Heart left ventricle (tissue), 16 donors: ENCODE measurements at regions not wholly inside any gene's neighbourhood (a gene's known extent, or its start where the extent isn't known, plus 50 kb on each side); places are given as distances from the start of the nearest gene placed in this dataset.

Experiments used
- ATAC-seq, 4 donors: fragments of 200-7000 bp; cut with Tn5 transposase; one replicate each; pipeline ENCODE4 v1.9.1; 2020 to 2022; ENCODE audit warnings: moderate library complexity in 4 of 4, mild to moderate bottlenecking in 3 of 4, moderate number of reproducible peaks in 1 of 4
- DNase-seq, 5 donors: peaks; one replicate each; pipeline ENCODE4 v3.0.0-alpha.2; 2020
- H3K27ac ChIP-seq, 12 donors: fragments of 200-600 bp; sonication (generic) in 4 of 12; one replicate each; pipeline versions ENCODE4 v1.5.0 to v1.8.0; 2016 to 2022; ENCODE audit warnings: mild to moderate bottlenecking in 2 of 12
- H3K27me3 ChIP-seq, 9 donors: fragments of 200-600 bp; sonication (generic) in 2 of 9; one replicate each; pipeline versions ENCODE4 v1.5.1 to v1.8.0; 2016 to 2022; ENCODE audit warnings: mild to moderate bottlenecking in 3 of 9
- H3K36me3 ChIP-seq, 9 donors: fragments of 200-600 bp; sonication (generic) in 2 of 9; one replicate each; pipeline versions ENCODE4 v1.5.0 to v1.8.0; 2018 to 2022; ENCODE audit warnings: mild to moderate bottlenecking in 2 of 9
- H3K4me1 ChIP-seq, 12 donors: fragments of 200-600 bp; sonication (generic) in 4 of 12; one replicate each; pipeline versions ENCODE4 v1.5.0 to v1.8.0; 2016 to 2022; ENCODE audit warnings: mild to moderate bottlenecking in 3 of 12
- H3K4me3 ChIP-seq, 12 donors: fragments of 200-600 bp; sonication (generic) in 4 of 12; one replicate each; pipeline versions ENCODE4 v1.5.0 to v1.8.0; 2017 to 2022; ENCODE audit warnings: mild to moderate bottlenecking in 9 of 12, moderate library complexity in 4 of 12
- H3K9me3 ChIP-seq, 12 donors: fragments of 200-600 bp; sonication (generic) in 4 of 12; one replicate each; pipeline versions ENCODE4 v1.5.0 to v1.8.0; 2016 to 2022; ENCODE audit warnings: mild to moderate bottlenecking in 1 of 12
- CTCF ChIP-seq, 12 donors: fragments of 200-600 bp; sonication (generic) in 4 of 12; IDR thresholded peaks; one replicate each; pipeline versions ENCODE4 v1.5.0 to v1.8.0; 2018 to 2022; ENCODE audit warnings: antibody characterized with exemption in 12 of 12, mild to moderate bottlenecking in 5 of 12
- POLR2A ChIP-seq, 2 donors: fragments of 450-650 bp; IDR thresholded peaks; one replicate each; pipeline ENCODE4 v1.6.1; 2017; ENCODE audit warnings: antibody characterized with exemption in 2 of 2, mild to moderate bottlenecking in 2 of 2, moderate library complexity in 2 of 2
- WGBS, 4 donors: extraction: QIAGEN DNeasy Blood & Tissue Kit in 2 of 4; methylation state at CpG; one replicate each; pipeline versions ENCODE4 v1.1.5 to v1.1.7; 2013 to 2018; 5-methylcytosine and 5-hydroxymethylcytosine counted together
- intact Hi-C, 10 donors: fragments of 100-400 bp; cut with DNase I; formaldehyde crosslinking; loops; one replicate each; pipeline versions ENCODE4 v1.11.1 to v1.14.2; 2022
- donor health status: ischemic (EF 13 %, LVEDD 7.1; RV severe dilation, severe dysfunction).
- donor health status: healthy with polysubstance abuse.
- donor health status: DM: no; HTN: yes; CAD: no.
- donor health status: DM: no; HTN: no; CAD: no.
- donor health status: ischemic (EF 25% LVEDD 6.9; RV normal size, moderate dysfunction).
- donor health status: ischemic (EF 25% LVEDD 5.7; RV mildly dilated, moderate dysfunction).
- donor health status: healthy.
- donor health status: DM: yes; HTN: yes; CAD: no.
- donor health status: ischemic (EF 35%, LVEDD 5.7; RV mildly dilated, moderate dysfunction).
- donor health status: nonischemic (EF 11% LVEDD 7.7; RV severe dilation, severe dysfunction).
- donor health status: DM: yes; HTN: yes; CAD: no.
- donor health status: PGD.
- donor health status: ischemic (EF 29% LVEDD 5.4; RV normal size, mild dysfunction).
- donor health status: nonischemic (EF 23%, LVEDD 6.1; RV moderate dilation, normal function).

DNA sequence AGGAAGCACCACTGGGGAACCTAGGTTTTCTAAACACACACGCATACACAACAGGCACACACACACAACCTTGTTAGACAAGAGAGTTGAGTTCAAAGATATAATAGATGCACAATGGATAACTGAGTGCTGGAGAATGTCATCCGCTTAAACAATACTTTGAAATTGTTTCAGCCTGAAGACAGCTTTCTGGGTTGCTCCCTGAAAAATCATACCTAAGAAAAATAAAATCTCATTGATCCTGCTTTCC, 126.1 kb downstream of the TMEM161B start:
- ATAC-seq (no peak), DNase-seq (no peak)
- Histone ChIP-seq H3K9me3 (no peaks in the 10 kb centered on the region), H3K4me3 (peak overlapping the region in 11 of 12 donors; percentile 13 to 65 (median 55)), H3K27me3 (peaks cover 9 to 90% (median 55%) of the 10 kb centered on the region in 9 donors), H3K4me1 (peaks cover 0 to 47% (median 24%) of the 10 kb centered on the region in 12 donors), H3K27ac (peak overlapping the region in 1 of 12 donors; percentile 47), H3K36me3 (no peaks in the 10 kb centered on the region)
- 5 to 15% (median 8%) methylated on average over 2 of the region's 2 CpGs for WGBS, 4 donors
- intact Hi-C loops, result loop anchor here (2.0 to 10.0 kb wide), 10 partner anchors 125 to 550 kb away; partner anchors contain the start of gene TMEM161B (in 1 of the 10)
- no peak for TF ChIP-seq POLR2A (IDR thresholded peaks at IDR 0.05)
- no peak for TF ChIP-seq CTCF (IDR thresholded peaks at IDR 0.05)

- Histone ChIP-seq H3K4me1 (peaks cover 0 to 47% (median 24%) of the 10 kb centered on the region in 12 donors), H3K27ac (peak overlapping the region in 5 of 12 donors; percentile 6 to 62 (median 31)), H3K9me3 (no peaks in the 10 kb centered on the region), H3K27me3 (peaks cover 9 to 77% (median 47%) of the 10 kb centered on the region in 9 donors), H3K36me3 (no peaks in the 10 kb centered on the region), H3K4me3 (peak overlapping the region; percentile 31 to 65 (median 54))
- TF ChIP-seq POLR2A (IDR thresholded peaks at IDR 0.05), result peak in 1 of 2 donors; percentile 54
- peak; percentile 44 to 90 (median 78) for TF ChIP-seq CTCF (IDR thresholded peaks at IDR 0.05)
- DNase-seq (peak; percentile 93 to 96 (median 94)), ATAC-seq (peak; percentile 97 to 99 (median 99))
- intact Hi-C loops, result loop anchor here (1.0 to 10.0 kb wide), 11 partner anchors 126 to 551 kb away; partner anchors contain the start of gene TMEM161B (in 1 of the 10)
- 1 to 2% (median 1%) methylated on average over 46 to 49 of the region's 49 CpGs for WGBS, 4 donors
Observed at GRCh38 chr5:88140856-88141752, 127.5 kb downstream of the TMEM161B start.

GRCh38 chr5:88140396-88140855, 128.2 kb downstream of the TMEM161B start:
- ATAC-seq, result no peak
- Histone ChIP-seq H3K4me1 (peaks cover 0 to 45% (median 24%) of the 10 kb centered on the region in 12 donors), H3K4me3 (peak overlapping the region; percentile 31 to 65 (median 54)), H3K36me3 (no peaks in the 10 kb centered on the region), H3K9me3 (no peaks in the 10 kb centered on the region), H3K27ac (peak overlapping the region in 2 of 12 donors; percentile 6 to 62), H3K27me3 (peaks cover 9 to 70% (median 41%) of the 10 kb centered on the region in 9 donors)
- TF ChIP-seq POLR2A (IDR thresholded peaks at IDR 0.05) (no peak), CTCF (IDR thresholded peaks at IDR 0.05) (no peak)
- DNase-seq, result peak in 1 of 5 donors; percentile 30
- intact Hi-C loops, result loop anchor here (2.0 to 10.0 kb wide), 10 partner anchors 127 to 552 kb away; partner anchors contain the start of gene TMEM161B (in 1 of the 10)
- 7 to 9% (median 8%) methylated on average over 15 of the region's 15 CpGs for WGBS, 4 donors

- no peaks in the 10 kb centered on the region for H3K36me3 ChIP-seq
- DNase-seq (no peak), ATAC-seq (no peak)
- H3K4me3 ChIP-seq, result no peak overlapping the region
- WGBS, 4 donors, result 91 to 97% (median 94%) methylated on average over 5 of the region's 5 CpGs
- peaks cover 0 to 2% (median 0%) of the 10 kb centered on the region in 12 donors for H3K9me3 ChIP-seq
- no peaks in the 10 kb centered on the region for H3K4me1 ChIP-seq
- no peak overlapping the region for H3K27ac ChIP-seq
- intact Hi-C loops, result no loop called here
- peaks cover 0 to 6% (median 0%) of the 10 kb centered on the region in 9 donors for H3K27me3 ChIP-seq
- TF ChIP-seq POLR2A (IDR thresholded peaks at IDR 0.05) (no peak), CTCF (IDR thresholded peaks at IDR 0.05) (no peak)
Observed at GRCh38 chr5:88130211-88130815, 138.3 kb downstream of the TMEM161B start.
